ENCODE measurements at regions not wholly inside any gene's neighbourhood (a gene's known extent, or its start where the extent isn't known, plus 50 kb on each side); places are given as distances from the start of the nearest gene placed in this dataset.

DNA sequence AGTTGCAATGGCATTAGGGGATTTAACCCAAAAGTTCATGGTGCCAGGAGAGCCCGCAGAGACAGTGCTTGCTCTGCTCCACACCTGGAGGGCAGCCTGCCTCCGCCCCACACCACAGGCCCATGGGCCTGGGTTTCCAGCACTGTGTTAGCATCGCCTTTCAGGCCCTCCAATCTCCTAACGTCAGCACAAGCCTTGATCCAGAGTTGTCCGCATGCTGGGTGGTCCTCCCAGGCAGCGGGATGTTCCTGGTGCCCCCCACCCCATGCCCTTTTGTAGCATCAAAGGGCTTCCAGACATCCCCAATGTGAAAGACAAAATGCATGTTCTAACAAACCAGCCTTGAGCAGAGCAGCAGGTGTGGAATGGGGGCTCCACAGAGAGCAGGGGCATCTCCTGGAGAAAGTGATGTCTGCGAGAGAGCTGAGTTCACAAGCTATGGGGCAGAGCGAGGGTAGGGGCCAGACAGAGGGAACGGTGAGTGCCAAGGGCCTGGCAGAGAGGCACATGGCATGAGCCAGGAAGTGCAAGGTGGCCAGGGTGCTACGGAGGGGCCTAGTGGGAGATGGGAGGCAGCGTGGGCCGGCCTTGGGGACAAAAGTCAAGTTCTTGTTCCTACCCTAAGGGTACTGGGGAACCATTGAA lies 119.2 kb downstream of the CYP26B1 start (continued):
- TF ChIP-seq, protein P1, sequence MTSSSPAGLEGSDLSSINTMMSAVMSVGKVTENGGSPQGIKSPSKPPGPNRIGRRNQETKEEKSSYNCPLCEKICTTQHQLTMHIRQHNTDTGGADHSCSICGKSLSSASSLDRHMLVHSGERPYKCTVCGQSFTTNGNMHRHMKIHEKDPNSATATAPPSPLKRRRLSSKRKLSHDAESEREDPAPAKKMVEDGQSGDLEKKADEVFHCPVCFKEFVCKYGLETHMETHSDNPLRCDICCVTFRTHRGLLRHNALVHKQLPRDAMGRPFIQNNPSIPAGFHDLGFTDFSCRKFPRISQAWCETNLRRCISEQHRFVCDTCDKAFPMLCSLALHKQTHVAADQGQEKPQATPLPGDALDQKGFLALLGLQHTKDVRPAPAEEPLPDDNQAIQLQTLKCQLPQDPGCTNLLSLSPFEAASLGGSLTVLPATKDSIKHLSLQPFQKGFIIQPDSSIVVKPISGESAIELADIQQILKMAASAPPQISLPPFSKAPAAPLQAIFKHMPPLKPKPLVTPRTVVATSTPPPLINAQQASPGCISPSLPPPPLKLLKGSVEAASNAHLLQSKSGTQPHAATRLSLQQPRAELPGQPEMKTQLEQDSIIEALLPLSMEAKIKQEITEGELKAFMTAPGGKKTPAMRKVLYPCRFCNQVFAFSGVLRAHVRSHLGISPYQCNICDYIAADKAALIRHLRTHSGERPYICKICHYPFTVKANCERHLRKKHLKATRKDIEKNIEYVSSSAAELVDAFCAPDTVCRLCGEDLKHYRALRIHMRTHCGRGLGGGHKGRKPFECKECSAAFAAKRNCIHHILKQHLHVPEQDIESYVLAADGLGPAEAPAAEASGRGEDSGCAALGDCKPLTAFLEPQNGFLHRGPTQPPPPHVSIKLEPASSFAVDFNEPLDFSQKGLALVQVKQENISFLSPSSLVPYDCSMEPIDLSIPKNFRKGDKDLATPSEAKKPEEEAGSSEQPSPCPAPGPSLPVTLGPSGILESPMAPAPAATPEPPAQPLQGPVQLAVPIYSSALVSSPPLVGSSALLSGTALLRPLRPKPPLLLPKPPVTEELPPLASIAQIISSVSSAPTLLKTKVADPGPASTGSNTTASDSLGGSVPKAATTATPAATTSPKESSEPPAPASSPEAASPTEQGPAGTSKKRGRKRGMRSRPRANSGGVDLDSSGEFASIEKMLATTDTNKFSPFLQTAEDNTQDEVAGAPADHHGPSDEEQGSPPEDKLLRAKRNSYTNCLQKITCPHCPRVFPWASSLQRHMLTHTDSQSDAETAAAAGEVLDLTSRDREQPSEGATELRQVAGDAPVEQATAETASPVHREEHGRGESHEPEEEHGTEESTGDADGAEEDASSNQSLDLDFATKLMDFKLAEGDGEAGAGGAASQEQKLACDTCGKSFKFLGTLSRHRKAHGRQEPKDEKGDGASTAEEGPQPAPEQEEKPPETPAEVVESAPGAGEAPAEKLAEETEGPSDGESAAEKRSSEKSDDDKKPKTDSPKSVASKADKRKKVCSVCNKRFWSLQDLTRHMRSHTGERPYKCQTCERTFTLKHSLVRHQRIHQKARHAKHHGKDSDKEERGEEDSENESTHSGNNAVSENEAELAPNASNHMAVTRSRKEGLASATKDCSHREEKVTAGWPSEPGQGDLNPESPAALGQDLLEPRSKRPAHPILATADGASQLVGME (CRISPR knock-in tag; IDR thresholded peaks at IDR 0.05), result no peak
- TF ChIP-seq, protein P2, sequence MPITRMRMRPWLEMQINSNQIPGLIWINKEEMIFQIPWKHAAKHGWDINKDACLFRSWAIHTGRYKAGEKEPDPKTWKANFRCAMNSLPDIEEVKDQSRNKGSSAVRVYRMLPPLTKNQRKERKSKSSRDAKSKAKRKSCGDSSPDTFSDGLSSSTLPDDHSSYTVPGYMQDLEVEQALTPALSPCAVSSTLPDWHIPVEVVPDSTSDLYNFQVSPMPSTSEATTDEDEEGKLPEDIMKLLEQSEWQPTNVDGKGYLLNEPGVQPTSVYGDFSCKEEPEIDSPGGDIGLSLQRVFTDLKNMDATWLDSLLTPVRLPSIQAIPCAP (CRISPR knock-in tag; IDR thresholded peaks at IDR 0.05; ENCODE audit: borderline replicate concordance), result no peak
- TF ChIP-seq TRIM28 (IDR thresholded peaks at IDR 0.05) (no peak), PPARD (CRISPR knock-in tag; IDR thresholded peaks at IDR 0.05) (no peak), ZNF764 (CRISPR knock-in tag; IDR thresholded peaks at IDR 0.05; ENCODE audit: low read depth) (no peak)
- TF ChIP-seq, protein P3, sequence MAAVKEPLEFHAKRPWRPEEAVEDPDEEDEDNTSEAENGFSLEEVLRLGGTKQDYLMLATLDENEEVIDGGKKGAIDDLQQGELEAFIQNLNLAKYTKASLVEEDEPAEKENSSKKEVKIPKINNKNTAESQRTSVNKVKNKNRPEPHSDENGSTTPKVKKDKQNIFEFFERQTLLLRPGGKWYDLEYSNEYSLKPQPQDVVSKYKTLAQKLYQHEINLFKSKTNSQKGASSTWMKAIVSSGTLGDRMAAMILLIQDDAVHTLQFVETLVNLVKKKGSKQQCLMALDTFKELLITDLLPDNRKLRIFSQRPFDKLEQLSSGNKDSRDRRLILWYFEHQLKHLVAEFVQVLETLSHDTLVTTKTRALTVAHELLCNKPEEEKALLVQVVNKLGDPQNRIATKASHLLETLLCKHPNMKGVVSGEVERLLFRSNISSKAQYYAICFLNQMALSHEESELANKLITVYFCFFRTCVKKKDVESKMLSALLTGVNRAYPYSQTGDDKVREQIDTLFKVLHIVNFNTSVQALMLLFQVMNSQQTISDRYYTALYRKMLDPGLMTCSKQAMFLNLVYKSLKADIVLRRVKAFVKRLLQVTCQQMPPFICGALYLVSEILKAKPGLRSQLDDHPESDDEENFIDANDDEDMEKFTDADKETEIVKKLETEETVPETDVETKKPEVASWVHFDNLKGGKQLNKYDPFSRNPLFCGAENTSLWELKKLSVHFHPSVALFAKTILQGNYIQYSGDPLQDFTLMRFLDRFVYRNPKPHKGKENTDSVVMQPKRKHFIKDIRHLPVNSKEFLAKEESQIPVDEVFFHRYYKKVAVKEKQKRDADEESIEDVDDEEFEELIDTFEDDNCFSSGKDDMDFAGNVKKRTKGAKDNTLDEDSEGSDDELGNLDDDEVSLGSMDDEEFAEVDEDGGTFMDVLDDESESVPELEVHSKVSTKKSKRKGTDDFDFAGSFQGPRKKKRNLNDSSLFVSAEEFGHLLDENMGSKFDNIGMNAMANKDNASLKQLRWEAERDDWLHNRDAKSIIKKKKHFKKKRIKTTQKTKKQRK (IDR thresholded peaks at IDR 0.05; ENCODE audit: borderline replicate concordance, low read depth, low read length), result no peak

Measured in K562 (cell line).